ENCODE measurements at regions not wholly inside any gene's neighbourhood (a gene's known extent, or its start where the extent isn't known, plus 50 kb on each side); places are given as distances from the start of the nearest gene placed in this dataset.

DNA sequence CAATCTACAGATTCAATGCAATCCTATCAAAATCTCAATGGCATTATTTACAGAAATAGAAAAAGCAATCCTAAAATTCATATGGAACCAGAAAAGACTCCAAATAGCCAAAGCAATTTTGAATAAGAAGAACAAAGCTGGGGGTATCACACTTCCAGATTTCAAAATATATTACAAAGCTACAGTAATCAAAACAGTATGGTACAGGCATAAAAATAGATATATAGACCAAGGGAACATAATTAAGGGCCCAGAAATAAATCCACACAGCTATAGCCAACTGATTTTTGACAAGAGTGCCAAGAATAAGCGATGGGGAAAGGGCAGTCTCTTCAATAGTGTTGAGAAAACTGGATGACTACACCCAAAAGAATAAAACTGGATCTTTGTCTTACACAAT, 251.9 kb upstream of the FOXK1 start:
- TF ChIP-seq, protein P1, sequence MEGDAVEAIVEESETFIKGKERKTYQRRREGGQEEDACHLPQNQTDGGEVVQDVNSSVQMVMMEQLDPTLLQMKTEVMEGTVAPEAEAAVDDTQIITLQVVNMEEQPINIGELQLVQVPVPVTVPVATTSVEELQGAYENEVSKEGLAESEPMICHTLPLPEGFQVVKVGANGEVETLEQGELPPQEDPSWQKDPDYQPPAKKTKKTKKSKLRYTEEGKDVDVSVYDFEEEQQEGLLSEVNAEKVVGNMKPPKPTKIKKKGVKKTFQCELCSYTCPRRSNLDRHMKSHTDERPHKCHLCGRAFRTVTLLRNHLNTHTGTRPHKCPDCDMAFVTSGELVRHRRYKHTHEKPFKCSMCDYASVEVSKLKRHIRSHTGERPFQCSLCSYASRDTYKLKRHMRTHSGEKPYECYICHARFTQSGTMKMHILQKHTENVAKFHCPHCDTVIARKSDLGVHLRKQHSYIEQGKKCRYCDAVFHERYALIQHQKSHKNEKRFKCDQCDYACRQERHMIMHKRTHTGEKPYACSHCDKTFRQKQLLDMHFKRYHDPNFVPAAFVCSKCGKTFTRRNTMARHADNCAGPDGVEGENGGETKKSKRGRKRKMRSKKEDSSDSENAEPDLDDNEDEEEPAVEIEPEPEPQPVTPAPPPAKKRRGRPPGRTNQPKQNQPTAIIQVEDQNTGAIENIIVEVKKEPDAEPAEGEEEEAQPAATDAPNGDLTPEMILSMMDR (IDR thresholded peaks at IDR 0.05), result no peak
- TF ChIP-seq POLR2AphosphoS5 (IDR thresholded peaks at IDR 0.05), result no peak
- no peak for TF ChIP-seq POLR2A (IDR thresholded peaks at IDR 0.05)

All from breast epithelium (tissue), 3 donors.